Karpas-422 (cell line): ENCODE measurements at regions not wholly inside any gene's neighbourhood (a gene's known extent, or its start where the extent isn't known, plus 50 kb on each side); places are given as distances from the start of the nearest gene placed in this dataset.

Source experiments
- DNase-seq: peaks from one replicate; pipeline ENCODE4 v3.0.0-alpha.2; 2015
- H2AFZ ChIP-seq: fragments of 200-600 bp; sonication (generic); 2 replicates; pipeline ENCODE4 v1.6.1; 2014; ENCODE audit warnings: antibody characterized with exemption, low read length, mixed read lengths
- H3K27ac ChIP-seq: fragments of 200-600 bp; sonication (generic); 2 replicates; pipeline ENCODE4 v1.5.1; 2014; ENCODE audit warnings: mild to moderate bottlenecking, low read length, moderate library complexity
- H3K27me3 ChIP-seq: fragments of 200-600 bp; sonication (generic); 2 replicates; pipeline ENCODE4 v1.6.1; 2014; ENCODE audit warnings: low read length, mixed read lengths
- H3K36me3 ChIP-seq: fragments of 200-600 bp; sonication (generic); 2 replicates; pipeline ENCODE4 v1.6.1; 2014; ENCODE audit warnings: low read length, mixed read lengths; ENCODE audit not compliant: insufficient read depth
- H3K4me1 ChIP-seq: fragments of 200-600 bp; sonication (generic); 2 replicates; pipeline ENCODE4 v1.6.1; 2014; ENCODE audit warnings: mild to moderate bottlenecking, low read length, mixed read lengths
- H3K4me2 ChIP-seq: fragments of 200-600 bp; sonication (generic); 2 replicates; pipeline ENCODE4 v1.6.1; 2014; ENCODE audit warnings: low read length, low read depth, mild to moderate bottlenecking; ENCODE audit not compliant: poor library complexity, severe bottlenecking
- H3K4me3 ChIP-seq: fragments of 200-600 bp; sonication (generic); 2 replicates; pipeline ENCODE4 v1.5.1; 2014; ENCODE audit warnings: mild to moderate bottlenecking, antibody characterized with exemption, low read length, mixed read lengths
- H3K79me2 ChIP-seq: fragments of 200-600 bp; sonication (generic); 2 replicates; pipeline ENCODE4 v1.6.1; 2014; ENCODE audit warnings: mild to moderate bottlenecking, low read length, mixed read lengths
- H3K9ac ChIP-seq: fragments of 200-600 bp; sonication (generic); 2 replicates; pipeline ENCODE4 v1.6.0; 2014; ENCODE audit warnings: low read length
- H3K9me2 ChIP-seq: fragments of 200-600 bp; sonication (generic), shearing (Covaris generic); replicated peaks from 2 replicates; pipeline ENCODE4 v1.6.0; 2014; ENCODE audit warnings: mild to moderate bottlenecking, low read length, moderate library complexity; ENCODE audit not compliant: insufficient read depth
- H3K9me3 ChIP-seq: fragments of 300-700, 200-600 bp; sonication (generic); 2 replicates; pipeline ENCODE4 v1.6.1; 2014; ENCODE audit warnings: low read length, mixed read lengths
- H4K20me1 ChIP-seq: fragments of 200-600 bp; sonication (generic); 2 replicates; pipeline ENCODE4 v1.6.1; 2014; ENCODE audit warnings: mild to moderate bottlenecking, antibody characterized with exemption, low read length, low read depth; ENCODE audit not compliant: insufficient read depth

- Histone ChIP-seq H4K20me1 (no peaks in the 10 kb centered on the region), H3K9me3 (0 out of 2 replicates have a peak, but pooled peaks cover 4% of the 10 kb centered on the region), H3K4me1 (no peaks in the 10 kb centered on the region), H3K4me3 (no peak overlapping the region), H3K36me3 (no peaks in the 10 kb centered on the region), H3K4me2 (no peak overlapping the region), H3K9ac (no peak overlapping the region), H3K27me3 (no peaks in the 10 kb centered on the region), H3K27ac (no peak overlapping the region), H3K79me2 (no peaks in the 10 kb centered on the region), H2AFZ (no peak overlapping the region), H3K9me2 (no peaks in the 10 kb centered on the region)
- no peak for DNase-seq
Observed at GRCh38 chr1:182135946-182136345, 74.4 kb upstream of the ZNF648 start.

- no peaks in the 10 kb centered on the region for H3K4me1 ChIP-seq
Observed at GRCh38 chr1:182134257-182134656, 72.7 kb upstream of the ZNF648 start.

GRCh38 chr1:182133181-182133580 is 71.7 kb upstream of the ZNF648 start:
- H3K27me3 ChIP-seq: no peaks in the 10 kb centered on the region
- no peak overlapping the region for H3K9ac ChIP-seq
- H3K36me3 ChIP-seq: no peaks in the 10 kb centered on the region
- no peak overlapping the region for H2AFZ ChIP-seq
- 0 out of 2 replicates have a peak, but pooled peaks cover 4% of the 10 kb centered on the region for H3K9me3 ChIP-seq
- H3K4me2 ChIP-seq: no peak overlapping the region
- no peak for DNase-seq
- no peak overlapping the region for H3K4me3 ChIP-seq
- no peaks in the 10 kb centered on the region for H3K4me1 ChIP-seq
- H3K27ac ChIP-seq: no peak overlapping the region
- H3K79me2 ChIP-seq: no peaks in the 10 kb centered on the region
- H4K20me1 ChIP-seq: no peaks in the 10 kb centered on the region
- H3K9me2 ChIP-seq: no peaks in the 10 kb centered on the region

More at GRCh38 chr1:182134257-182134656, 72.7 kb upstream of the ZNF648 start:
- DNase-seq: no peak
- Histone ChIP-seq H3K9me2 (no peaks in the 10 kb centered on the region), H2AFZ (no peak overlapping the region), H3K4me2 (no peak overlapping the region), H3K36me3 (no peaks in the 10 kb centered on the region), H3K79me2 (no peaks in the 10 kb centered on the region), H3K4me3 (no peak overlapping the region), H3K9ac (no peak overlapping the region), H3K27me3 (no peaks in the 10 kb centered on the region), H4K20me1 (no peaks in the 10 kb centered on the region), H3K9me3 (0 out of 2 replicates have a peak, but pooled peaks cover 4% of the 10 kb centered on the region), H3K27ac (no peak overlapping the region)

GRCh38 chr1:182129398-182129797 is 67.9 kb upstream of the ZNF648 start:
- no peak overlapping the region for H3K4me2 ChIP-seq
- H2AFZ ChIP-seq: no peak overlapping the region
- no peaks in the 10 kb centered on the region for H3K36me3 ChIP-seq
- H4K20me1 ChIP-seq: no peaks in the 10 kb centered on the region
- no peaks in the 10 kb centered on the region for H3K4me1 ChIP-seq
- H3K79me2 ChIP-seq: no peaks in the 10 kb centered on the region
- no peak overlapping the region for H3K9ac ChIP-seq
- no peak for DNase-seq
- H3K27me3 ChIP-seq: no peaks in the 10 kb centered on the region
- no peak overlapping the region for H3K4me3 ChIP-seq
- no peaks in the 10 kb centered on the region for H3K9me2 ChIP-seq
- 0 out of 2 replicates have a peak, but pooled peaks cover 4% of the 10 kb centered on the region for H3K9me3 ChIP-seq
- no peak overlapping the region for H3K27ac ChIP-seq

- H3K9me3 ChIP-seq: no peaks in the 10 kb centered on the region
- no peak overlapping the region for H3K9ac ChIP-seq
- no peak overlapping the region for H2AFZ ChIP-seq
- H3K36me3 ChIP-seq: no peaks in the 10 kb centered on the region
- DNase-seq: no peak
- H3K4me1 ChIP-seq: no peaks in the 10 kb centered on the region
- no peaks in the 10 kb centered on the region for H3K9me2 ChIP-seq
- no peak overlapping the region for H3K27ac ChIP-seq
- no peaks in the 10 kb centered on the region for H4K20me1 ChIP-seq
- H3K4me3 ChIP-seq: no peak overlapping the region
- no peaks in the 10 kb centered on the region for H3K79me2 ChIP-seq
- no peaks in the 10 kb centered on the region for H3K27me3 ChIP-seq
- no peak overlapping the region for H3K4me2 ChIP-seq
Observed at GRCh38 chr1:182128502-182128901, 67.0 kb upstream of the ZNF648 start.

GRCh38 chr1:182127656-182128055 is 66.1 kb upstream of the ZNF648 start:
- H3K9ac ChIP-seq: no peak overlapping the region
- H3K4me3 ChIP-seq: no peak overlapping the region
- H3K79me2 ChIP-seq: no peaks in the 10 kb centered on the region
- H3K27ac ChIP-seq: no peak overlapping the region
- no peaks in the 10 kb centered on the region for H3K36me3 ChIP-seq
- no peak overlapping the region for H2AFZ ChIP-seq
- no peaks in the 10 kb centered on the region for H3K4me1 ChIP-seq
- no peaks in the 10 kb centered on the region for H3K27me3 ChIP-seq
- H3K9me3 ChIP-seq: no peaks in the 10 kb centered on the region
- H3K9me2 ChIP-seq: no peaks in the 10 kb centered on the region
- DNase-seq: no peak
- no peak overlapping the region for H3K4me2 ChIP-seq
- no peaks in the 10 kb centered on the region for H4K20me1 ChIP-seq

GRCh38 chr1:182126272-182126800 is 64.8 kb upstream of the ZNF648 start:
- Histone ChIP-seq H3K27me3 (no peaks in the 10 kb centered on the region), H3K9ac (no peak overlapping the region), H4K20me1 (no peaks in the 10 kb centered on the region), H3K4me3 (no peak overlapping the region), H3K27ac (no peak overlapping the region), H3K9me2 (no peaks in the 10 kb centered on the region), H3K36me3 (no peaks in the 10 kb centered on the region), H3K9me3 (no peaks in the 10 kb centered on the region), H3K4me1 (no peaks in the 10 kb centered on the region), H3K4me2 (no peak overlapping the region), H3K79me2 (no peaks in the 10 kb centered on the region), H2AFZ (no peak overlapping the region)
- DNase-seq: no peak

GRCh38 chr1:182122913-182123260 is 61.4 kb upstream of the ZNF648 start:
- no peaks in the 10 kb centered on the region for H4K20me1 ChIP-seq
- H2AFZ ChIP-seq: no peak overlapping the region
- no peak overlapping the region for H3K4me3 ChIP-seq
- H3K36me3 ChIP-seq: no peaks in the 10 kb centered on the region
- H3K9me3 ChIP-seq: no peaks in the 10 kb centered on the region
- DNase-seq: no peak
- no peak overlapping the region for H3K9ac ChIP-seq
- no peak overlapping the region for H3K4me2 ChIP-seq
- no peaks in the 10 kb centered on the region for H3K79me2 ChIP-seq
- H3K4me1 ChIP-seq: no peaks in the 10 kb centered on the region
- H3K27ac ChIP-seq: no peak overlapping the region
- no peaks in the 10 kb centered on the region for H3K27me3 ChIP-seq
- no peaks in the 10 kb centered on the region for H3K9me2 ChIP-seq
